Activated naive CD8-positive, alpha-beta T cell treated with anti-CD3 and anti-CD28 coated beads, Interleukin-2, amount 10 ng/mL, durations not matched to agents 7 days and 5 days (primary cell): ENCODE measurements at regions not wholly inside any gene's neighbourhood (a gene's known extent, or its start where the extent isn't known, plus 50 kb on each side); places are given as distances from the start of the nearest gene placed in this dataset.

Source experiments
- ATAC-seq: fragments of 150-1000 bp; cut with Tn5 transposase; one replicate; pipeline ENCODE4 v1.10.0; 2021; ENCODE audit warnings: low read depth, moderate library complexity
- POLR2A ChIA-PET: fragments of 350-600 bp; sonication (Branson Sonifier 250); formaldehyde crosslinking; loops from one replicate; lab custom pipeline; 2021; ENCODE audit warnings: antibody characterized with exemption; lab: Charles Lee
- DNase-seq: peaks from one replicate; pipeline ENCODE4 v3.0.0; 2021
- H3K27ac Mint-ChIP-seq: one replicate; pipeline ENCODE4 v1.8.0; 2022; ENCODE audit warnings: mild to moderate bottlenecking, mixed read lengths
- H3K27me3 Mint-ChIP-seq: one replicate; pipeline ENCODE4 v1.8.0; 2022; ENCODE audit warnings: mild to moderate bottlenecking, moderate library complexity, mixed read lengths
- H3K36me3 Mint-ChIP-seq: one replicate; pipeline ENCODE4 v1.8.0; 2021; ENCODE audit warnings: mild to moderate bottlenecking, mixed read lengths
- H3K4me1 Mint-ChIP-seq: one replicate; pipeline ENCODE4 v1.8.0; 2021; ENCODE audit warnings: mixed read lengths
- H3K4me3 Mint-ChIP-seq: one replicate; pipeline ENCODE4 v1.8.0; 2022; ENCODE audit warnings: mild to moderate bottlenecking, moderate library complexity, mixed read lengths
- H3K9me3 Mint-ChIP-seq: one replicate; pipeline ENCODE4 v1.8.0; 2021; ENCODE audit warnings: mixed read lengths

DNA sequence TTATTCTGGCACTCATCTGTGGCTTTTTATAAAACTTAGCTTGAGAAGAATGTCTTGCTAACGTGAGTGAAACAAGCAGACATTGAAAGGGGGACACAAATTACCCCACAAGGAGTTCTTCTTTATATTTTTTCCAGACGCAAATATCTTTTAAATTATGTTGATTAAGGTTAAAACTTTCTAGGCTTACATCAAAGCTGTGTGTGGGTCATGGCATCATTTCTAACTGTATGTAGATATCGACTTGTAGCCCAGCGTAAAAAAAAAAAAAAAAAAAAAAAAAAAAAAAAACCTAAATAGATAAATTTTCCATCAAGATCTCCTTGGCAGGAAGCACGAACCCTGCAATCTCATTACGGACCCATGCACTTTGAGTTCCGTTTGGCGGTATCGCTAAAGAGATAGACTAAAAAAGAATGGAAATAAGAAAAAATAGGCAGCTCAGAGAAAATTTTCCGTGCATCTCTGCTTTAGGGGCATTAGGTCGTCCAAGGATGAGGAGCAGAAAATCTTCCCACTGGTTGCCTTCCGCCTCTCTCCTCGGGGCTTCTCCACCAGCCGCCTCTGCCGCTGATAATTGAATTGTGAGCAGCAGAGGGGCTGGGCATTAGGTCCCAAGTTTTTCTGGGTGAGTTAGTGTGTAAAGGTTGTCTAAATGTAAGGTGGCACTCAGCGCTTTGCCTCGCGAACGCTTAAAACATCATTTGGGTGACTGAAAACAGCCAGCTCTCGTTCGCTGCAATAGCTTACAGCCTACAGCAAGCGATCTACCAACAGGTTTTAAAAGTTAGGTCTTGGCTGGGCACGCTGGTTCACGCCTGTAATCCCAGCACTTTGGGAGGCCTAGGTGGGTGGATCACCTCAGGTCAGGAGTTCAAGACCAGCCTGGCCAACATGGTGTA, 194.0 kb downstream of the TRIM27 start:
- peaks cover 5% of the 10 kb centered on the region for H3K9me3 Mint-ChIP-seq
- peaks cover 78% of the 10 kb centered on the region for H3K27me3 Mint-ChIP-seq
- ATAC-seq (no peak), DNase-seq (no peak)
- peak overlapping the region; percentile 84 for H3K27ac Mint-ChIP-seq
- peaks cover 9% of the 10 kb centered on the region for H3K4me1 Mint-ChIP-seq
- POLR2A ChIA-PET: interaction anchor here (0.6 kb wide), 1 partner anchor 18 kb away, joined by 4 read pairs; no protein-coding TSS in a partner anchor
- peak overlapping the region; percentile 88 for H3K4me3 Mint-ChIP-seq
- H3K36me3 Mint-ChIP-seq: no peaks in the 10 kb centered on the region

DNA sequence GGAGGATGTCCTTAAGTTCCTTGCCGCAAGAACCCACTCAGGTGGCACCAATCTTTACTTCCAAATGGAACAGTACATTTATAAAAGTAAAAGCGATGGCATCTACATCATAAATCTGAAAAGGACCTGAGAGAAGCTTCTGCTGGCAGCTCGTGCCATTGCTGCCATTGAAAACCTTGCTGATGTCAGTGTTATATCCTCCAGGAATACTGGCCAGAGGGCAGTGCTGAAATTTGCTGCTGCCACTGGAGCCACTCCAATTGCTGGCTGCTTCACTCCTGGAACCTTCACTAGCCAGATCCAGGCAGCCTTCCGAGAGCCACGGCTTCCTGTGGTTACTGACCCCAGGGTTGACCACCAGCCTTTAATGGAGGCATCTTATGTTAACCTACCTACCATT, 191.7 kb downstream of the TRIM27 start:
- Mint-ChIP-seq H3K27ac (no peak overlapping the region), H3K4me3 (no peak overlapping the region), H3K36me3 (peaks cover 4% of the 10 kb centered on the region), H3K4me1 (peaks cover 14% of the 10 kb centered on the region), H3K27me3 (peaks cover 93% of the 10 kb centered on the region), H3K9me3 (peaks cover 17% of the 10 kb centered on the region)
- POLR2A ChIA-PET: no interaction called here
- ATAC-seq (no peak), DNase-seq (no peak)

DNA sequence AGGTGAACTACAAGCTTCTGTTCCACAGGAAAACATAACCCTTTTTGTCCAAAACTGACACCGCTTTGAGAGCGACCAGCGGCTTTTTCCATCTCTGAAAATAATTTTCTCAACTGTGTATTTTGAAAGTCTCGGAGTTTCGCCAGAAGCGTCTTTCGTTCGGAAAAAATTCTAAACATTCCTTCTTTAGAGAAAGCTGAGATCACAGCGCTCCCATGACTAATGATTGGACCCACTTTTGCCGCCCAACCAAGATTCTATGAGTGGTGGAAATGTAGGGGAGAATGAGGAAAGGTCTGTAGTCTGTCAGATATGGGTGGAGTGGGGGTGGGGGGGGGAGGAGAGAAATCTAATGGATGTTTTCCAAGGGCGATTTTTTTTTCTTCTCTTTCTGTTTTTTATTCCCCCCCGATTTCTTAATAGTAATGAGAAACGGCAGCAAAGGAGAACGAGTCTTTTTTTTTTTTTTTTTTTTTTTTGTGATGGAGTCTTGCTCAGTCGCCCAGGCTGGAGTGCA, 189.3 kb downstream of the TRIM27 start:
- POLR2A ChIA-PET: no interaction called here
- Mint-ChIP-seq H3K9me3 (peaks cover 22% of the 10 kb centered on the region), H3K36me3 (peaks cover 7% of the 10 kb centered on the region), H3K4me1 (peaks cover 13% of the 10 kb centered on the region), H3K4me3 (no peak overlapping the region), H3K27ac (peak overlapping the region; percentile 34), H3K27me3 (peaks cover 91% of the 10 kb centered on the region)
- ATAC-seq (no peak), DNase-seq (no peak)

DNA sequence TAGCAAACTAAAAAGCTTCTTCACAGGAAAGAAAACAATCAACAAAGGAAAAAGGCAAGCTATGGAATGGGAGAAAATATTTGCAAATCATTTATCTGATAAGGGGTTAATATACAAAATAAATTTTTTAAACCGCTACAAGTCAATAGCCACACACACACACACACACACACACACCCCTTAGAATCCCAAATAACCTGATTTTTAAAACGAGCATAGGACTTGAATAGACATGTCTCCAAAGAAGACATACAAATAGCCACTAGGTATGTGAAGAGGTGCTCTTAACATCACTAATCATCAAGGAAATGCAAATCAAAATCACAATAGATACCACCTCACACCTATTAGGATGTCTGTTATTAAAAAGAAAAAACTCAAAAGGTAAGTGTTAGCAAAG, 187.7 kb downstream of the TRIM27 start:
- Mint-ChIP-seq H3K4me1 (peaks cover 10% of the 10 kb centered on the region), H3K9me3 (peaks cover 22% of the 10 kb centered on the region), H3K27ac (no peak overlapping the region), H3K4me3 (no peak overlapping the region), H3K36me3 (peaks cover 7% of the 10 kb centered on the region), H3K27me3 (peaks cover 78% of the 10 kb centered on the region)
- DNase-seq: no peak
- POLR2A ChIA-PET: no interaction called here
- ATAC-seq: no peak

DNA sequence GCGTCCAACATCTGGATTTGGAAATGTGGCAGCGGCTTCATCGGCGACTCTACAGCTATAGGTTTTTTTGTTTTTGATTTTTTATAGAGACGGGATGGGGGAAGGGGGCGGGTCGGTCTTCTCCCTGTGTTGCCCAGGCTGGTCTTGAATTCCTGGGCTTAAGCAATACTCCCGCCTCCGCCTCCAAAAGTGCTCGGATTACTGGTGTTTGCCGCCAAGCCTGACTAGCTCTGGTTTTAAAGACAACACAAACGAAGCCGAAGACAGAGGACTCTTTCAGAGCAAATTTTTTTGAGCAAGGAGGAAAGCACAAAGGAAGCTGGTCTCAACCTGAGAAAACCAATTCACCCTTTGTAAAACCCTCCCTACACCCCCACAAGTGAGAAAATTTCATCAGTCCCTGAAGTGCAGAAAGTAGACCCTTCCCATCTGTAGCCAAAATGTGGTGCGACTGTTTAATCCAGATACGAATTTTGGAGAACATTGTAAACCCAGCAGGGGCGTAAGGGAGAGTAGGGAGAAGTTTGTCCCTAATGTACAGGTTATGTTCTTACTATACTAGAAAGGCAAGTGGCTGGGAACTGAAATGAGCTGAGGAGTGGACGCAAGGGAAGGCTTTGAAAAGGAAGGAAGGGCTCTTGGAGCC, 185.9 kb downstream of the TRIM27 start:
- Mint-ChIP-seq H3K27me3 (peaks cover 70% of the 10 kb centered on the region), H3K36me3 (peaks cover 7% of the 10 kb centered on the region), H3K27ac (peak overlapping the region; percentile 31), H3K4me1 (peaks cover 10% of the 10 kb centered on the region), H3K4me3 (peak overlapping the region; percentile 17), H3K9me3 (peaks cover 22% of the 10 kb centered on the region)
- ATAC-seq: no peak
- DNase-seq: no peak
- POLR2A ChIA-PET: interaction anchor here (0.6 kb wide), 1 partner anchor 456 kb away, joined by 3 read pairs; the partner anchor contains the start of gene PGBD1

DNA sequence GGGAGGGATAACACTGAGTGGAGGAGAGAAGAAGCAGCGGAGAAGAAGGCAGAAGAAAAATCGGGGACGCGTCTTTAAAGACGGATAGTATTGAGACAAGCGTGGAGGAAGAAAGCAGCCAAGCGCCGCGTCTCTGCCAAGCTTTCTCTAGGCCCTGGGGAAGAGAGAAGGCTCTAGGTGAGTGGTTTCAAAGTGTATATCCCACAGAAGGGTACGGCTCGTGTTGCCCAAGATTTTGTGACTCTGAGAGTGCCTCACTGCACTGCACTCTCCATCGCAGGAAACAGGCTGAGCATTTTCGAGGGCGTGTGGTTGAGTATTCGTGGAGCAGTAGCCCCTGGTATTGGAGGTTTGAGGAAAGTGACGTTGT, 185.4 kb downstream of the TRIM27 start:
- H3K27me3 Mint-ChIP-seq: peaks cover 70% of the 10 kb centered on the region
- peak; percentile 32 for DNase-seq
- peak overlapping the region; percentile 17 for H3K4me3 Mint-ChIP-seq
- ATAC-seq: no peak
- peak overlapping the region; percentile 31 for H3K27ac Mint-ChIP-seq
- POLR2A ChIA-PET: interaction anchor here (0.6 kb wide), 1 partner anchor 457 kb away, joined by 3 read pairs; the partner anchor contains the start of gene PGBD1
- peaks cover 22% of the 10 kb centered on the region for H3K9me3 Mint-ChIP-seq
- H3K36me3 Mint-ChIP-seq: peaks cover 7% of the 10 kb centered on the region
- peaks cover 12% of the 10 kb centered on the region for H3K4me1 Mint-ChIP-seq

DNA sequence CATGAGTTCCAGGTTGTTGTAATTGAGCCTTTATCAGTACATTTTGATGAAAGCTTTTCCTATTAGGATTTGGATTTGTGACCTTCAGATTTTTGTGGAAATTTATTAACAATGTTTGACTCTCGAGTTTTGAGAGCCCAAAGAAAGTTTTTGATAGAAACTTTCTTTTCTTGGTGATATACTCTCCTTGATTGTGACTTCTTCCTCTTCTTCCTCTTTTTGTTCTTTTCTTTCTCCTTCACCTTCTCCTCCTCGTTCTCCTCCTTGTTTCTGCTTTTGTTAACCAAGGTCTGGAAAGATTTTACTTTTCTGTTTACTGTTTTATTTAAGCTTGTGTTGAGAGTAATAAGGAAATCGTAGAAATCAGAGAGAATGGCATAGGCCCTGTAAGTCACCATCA, 182.4 kb downstream of the TRIM27 start:
- Mint-ChIP-seq H3K27ac (no peak overlapping the region), H3K4me3 (no peak overlapping the region), H3K4me1 (peaks cover 12% of the 10 kb centered on the region), H3K36me3 (peaks cover 5% of the 10 kb centered on the region), H3K9me3 (peaks cover 15% of the 10 kb centered on the region), H3K27me3 (peaks cover 59% of the 10 kb centered on the region)
- DNase-seq (no peak), ATAC-seq (no peak)
- POLR2A ChIA-PET: no interaction called here

DNA sequence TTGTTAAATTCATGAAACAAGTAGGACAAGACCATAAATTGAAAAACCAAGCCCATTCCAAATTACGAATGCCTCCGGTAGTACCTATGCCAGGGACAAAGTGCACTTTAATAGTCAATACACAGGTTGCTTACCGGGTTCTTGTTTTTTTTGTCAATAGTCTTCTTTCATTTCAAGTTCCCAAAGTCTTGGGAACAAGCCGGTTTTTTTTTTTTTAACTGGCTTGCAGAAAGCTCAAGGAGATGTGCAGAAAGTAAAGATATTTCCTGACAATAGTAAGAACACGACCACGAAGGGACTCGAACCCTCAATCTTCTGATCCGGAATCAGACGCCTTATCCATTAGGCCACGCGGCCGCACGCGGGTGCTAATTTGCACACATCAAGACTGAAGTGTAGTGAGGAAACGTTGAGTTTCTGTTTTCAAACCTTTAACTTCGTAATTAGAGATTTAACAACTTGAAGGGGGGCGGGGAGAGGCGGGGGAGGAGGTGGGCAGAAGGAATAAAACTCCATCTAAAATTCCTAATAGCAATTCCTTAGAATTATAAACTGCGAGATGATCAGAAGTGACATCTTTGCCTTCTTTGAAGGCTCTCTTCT, 181.0 kb downstream of the TRIM27 start:
- ATAC-seq: no peak
- peaks cover 58% of the 10 kb centered on the region for H3K27me3 Mint-ChIP-seq
- peaks cover 2% of the 10 kb centered on the region for H3K36me3 Mint-ChIP-seq
- H3K27ac Mint-ChIP-seq: no peak overlapping the region
- POLR2A ChIA-PET: no interaction called here
- no peak overlapping the region for H3K4me3 Mint-ChIP-seq
- peaks cover 7% of the 10 kb centered on the region for H3K9me3 Mint-ChIP-seq
- peaks cover 6% of the 10 kb centered on the region for H3K4me1 Mint-ChIP-seq
- no peak for DNase-seq

DNA sequence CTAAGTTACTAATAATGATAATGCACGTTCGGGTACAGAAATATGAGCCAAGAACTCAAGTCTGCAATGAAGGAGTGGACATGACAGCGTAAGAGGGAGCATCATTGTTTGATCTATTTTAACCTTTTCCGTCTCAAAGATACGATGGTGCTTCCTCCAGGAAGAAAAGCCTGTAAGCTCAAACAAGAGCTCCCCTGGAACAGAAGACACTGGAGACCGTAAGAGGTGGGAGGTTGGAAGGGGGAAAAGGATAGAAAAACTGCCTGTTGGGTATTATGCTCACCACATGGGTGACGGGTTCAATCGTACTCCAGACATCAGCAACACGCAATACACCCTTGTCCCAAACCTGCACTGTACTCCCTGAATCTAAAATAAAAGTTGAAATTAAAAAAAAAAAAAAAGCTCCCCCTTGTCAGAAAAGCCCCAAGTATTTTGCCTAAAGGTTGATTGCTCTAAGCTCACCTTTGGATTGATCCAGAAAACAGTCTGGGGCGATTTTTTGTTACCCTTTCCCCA, 180.5 kb downstream of the TRIM27 start:
- DNase-seq (no peak), ATAC-seq (no peak)
- POLR2A ChIA-PET: no interaction called here
- Mint-ChIP-seq H3K4me3 (no peak overlapping the region), H3K4me1 (peaks cover 6% of the 10 kb centered on the region), H3K9me3 (peaks cover 6% of the 10 kb centered on the region), H3K36me3 (no peaks in the 10 kb centered on the region), H3K27me3 (peaks cover 52% of the 10 kb centered on the region), H3K27ac (no peak overlapping the region)

DNA sequence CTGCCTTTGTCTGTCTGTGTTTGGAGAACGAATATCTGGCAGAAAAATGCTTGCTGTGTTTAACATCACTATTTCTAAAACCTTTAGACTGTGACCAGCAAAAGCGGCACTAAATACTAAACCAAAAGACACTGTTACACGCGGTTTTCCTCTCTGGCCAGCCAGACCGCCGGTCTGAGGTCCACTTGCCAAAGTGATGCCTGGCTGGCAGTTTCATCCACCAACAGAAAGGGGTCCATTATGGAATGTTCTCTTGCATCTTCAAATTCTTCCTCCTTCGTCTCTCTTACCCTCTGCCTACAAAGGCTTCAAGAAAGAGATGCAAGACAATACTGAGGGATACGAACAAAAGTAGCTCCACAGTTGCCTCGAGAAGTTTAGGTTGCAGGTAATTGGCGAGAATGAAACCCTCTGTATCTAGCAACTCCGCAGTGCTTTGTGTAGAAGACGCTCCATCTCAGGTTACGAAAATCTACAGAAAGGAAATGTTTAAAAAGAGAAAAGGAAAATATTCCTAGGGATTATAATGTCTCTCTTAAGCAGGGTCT, 176.6 kb downstream of the TRIM27 start:
- H3K36me3 Mint-ChIP-seq: no peaks in the 10 kb centered on the region
- no peak overlapping the region for H3K4me3 Mint-ChIP-seq
- POLR2A ChIA-PET: no interaction called here
- H3K9me3 Mint-ChIP-seq: peaks cover 10% of the 10 kb centered on the region
- peaks cover 46% of the 10 kb centered on the region for H3K27me3 Mint-ChIP-seq
- no peak overlapping the region for H3K27ac Mint-ChIP-seq
- no peak for ATAC-seq
- peaks cover 2% of the 10 kb centered on the region for H3K4me1 Mint-ChIP-seq
- no peak for DNase-seq

DNA sequence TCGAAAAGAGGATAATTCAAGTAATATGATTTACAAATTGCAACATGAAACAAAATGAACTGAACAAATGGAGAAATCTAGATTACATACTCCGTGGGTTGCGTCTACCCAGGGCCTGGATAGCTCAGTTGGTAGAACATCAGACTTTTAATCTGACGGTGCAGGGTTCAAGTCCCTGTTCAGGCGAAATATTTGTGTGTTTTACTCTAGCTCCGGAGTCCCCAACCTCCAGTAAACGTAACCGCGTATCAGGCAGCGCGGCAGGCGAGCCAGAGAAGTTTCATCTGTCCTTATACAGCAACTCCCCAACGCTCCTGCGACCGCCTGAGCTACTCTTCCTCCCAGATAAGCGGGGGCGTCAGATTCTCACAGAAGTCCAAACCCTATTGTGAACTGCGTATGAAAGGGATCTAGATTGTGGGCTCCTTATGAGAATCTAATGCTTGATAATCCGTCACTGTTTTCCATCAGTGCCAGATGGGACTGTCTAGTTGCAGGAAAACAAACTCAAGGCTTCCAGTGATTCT, 176.1 kb downstream of the TRIM27 start:
- no peak overlapping the region for H3K27ac Mint-ChIP-seq
- H3K4me3 Mint-ChIP-seq: no peak overlapping the region
- no peak for ATAC-seq
- no peaks in the 10 kb centered on the region for H3K36me3 Mint-ChIP-seq
- peaks cover 48% of the 10 kb centered on the region for H3K27me3 Mint-ChIP-seq
- POLR2A ChIA-PET: no interaction called here
- H3K9me3 Mint-ChIP-seq: peaks cover 10% of the 10 kb centered on the region
- DNase-seq: no peak
- H3K4me1 Mint-ChIP-seq: peaks cover 2% of the 10 kb centered on the region

DNA sequence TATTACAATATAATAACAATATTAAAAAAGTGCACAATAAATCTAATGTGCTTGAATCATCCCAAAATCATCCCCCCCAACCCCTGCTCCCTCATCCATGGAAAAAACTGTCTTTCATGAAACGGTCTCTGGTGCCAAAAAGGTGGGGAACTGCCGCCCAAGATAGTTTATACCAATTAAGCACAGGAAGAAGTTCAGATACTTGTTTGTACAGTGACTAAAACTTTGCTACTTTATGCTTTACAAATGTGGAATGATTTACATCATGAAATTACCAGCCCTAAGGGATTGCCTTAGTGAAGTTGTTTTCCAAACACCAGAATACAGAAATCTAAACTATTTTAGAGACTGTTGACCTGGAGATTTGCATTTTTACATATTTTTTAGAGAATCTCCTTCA, 175.6 kb downstream of the TRIM27 start:
- no peak for ATAC-seq
- Mint-ChIP-seq H3K9me3 (peaks cover 9% of the 10 kb centered on the region), H3K4me1 (peaks cover under 1% of the 10 kb centered on the region), H3K27me3 (peaks cover 43% of the 10 kb centered on the region), H3K36me3 (no peaks in the 10 kb centered on the region), H3K4me3 (no peak overlapping the region), H3K27ac (no peak overlapping the region)
- POLR2A ChIA-PET: no interaction called here
- no peak for DNase-seq
